Activated CD4-positive, alpha-beta T cell treated with anti-CD3 and anti-CD28 coated beads, Interleukin-2, amount 10 ng/mL, durations not matched to agents 24 days and 14 days (primary cell): ENCODE measurements at regions not wholly inside any gene's neighbourhood (a gene's known extent, or its start where the extent isn't known, plus 50 kb on each side); places are given as distances from the start of the nearest gene placed in this dataset.

Source experiments
- DNase-seq: peaks from one replicate; pipeline ENCODE4 v3.0.0; 2022
- H3K27ac Mint-ChIP-seq: one replicate; pipeline ENCODE4 v1.8.0; 2022; ENCODE audit warnings: mild to moderate bottlenecking, mixed read lengths
- H3K27me3 Mint-ChIP-seq: one replicate; pipeline ENCODE4 v1.8.0; 2022; ENCODE audit warnings: mixed read lengths
- H3K36me3 Mint-ChIP-seq: one replicate; pipeline ENCODE4 v1.8.0; 2022; ENCODE audit warnings: low read depth, mild to moderate bottlenecking, mixed read lengths
- H3K4me1 Mint-ChIP-seq: one replicate; pipeline ENCODE4 v1.8.0; 2021; ENCODE audit warnings: mixed read lengths
- H3K4me3 Mint-ChIP-seq: one replicate; pipeline ENCODE4 v1.8.0; 2022; ENCODE audit warnings: mild to moderate bottlenecking, moderate library complexity, mixed read lengths
- H3K9me3 Mint-ChIP-seq: one replicate; pipeline ENCODE4 v1.8.0; 2021; ENCODE audit warnings: mixed read lengths
- intact Hi-C: fragments of 100-400 bp; cut with micrococcal nuclease; formaldehyde crosslinking; loops from one replicate; pipeline ENCODE4 v1.15.1; 2023

DNA sequence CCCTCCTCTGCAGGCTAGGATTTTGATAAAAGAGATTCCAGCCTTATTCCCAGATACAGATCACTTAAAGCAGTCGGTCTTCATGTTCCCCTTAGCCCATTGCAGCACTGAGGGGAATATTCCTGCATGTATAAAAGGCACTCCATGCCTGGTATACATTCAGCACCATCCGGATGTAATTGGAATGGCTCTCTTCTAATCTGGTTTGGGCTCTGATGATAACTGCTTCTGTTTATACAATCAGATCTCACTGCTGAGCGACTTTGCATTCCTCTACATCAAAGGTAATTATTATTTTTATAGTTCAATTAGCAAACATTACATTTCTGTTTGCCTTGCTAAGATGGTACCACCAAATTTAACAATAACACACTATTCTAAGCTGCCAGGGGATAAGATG, 746.9 kb upstream of the CELF4 start:
- Mint-ChIP-seq H3K27ac (no peak overlapping the region), H3K4me1 (no peaks in the 10 kb centered on the region), H3K27me3 (no peaks in the 10 kb centered on the region), H3K4me3 (no peak overlapping the region), H3K36me3 (no peaks in the 10 kb centered on the region), H3K9me3 (peaks cover 5% of the 10 kb centered on the region)
- intact Hi-C loops = no loop called here
- DNase-seq = no peak

DNA sequence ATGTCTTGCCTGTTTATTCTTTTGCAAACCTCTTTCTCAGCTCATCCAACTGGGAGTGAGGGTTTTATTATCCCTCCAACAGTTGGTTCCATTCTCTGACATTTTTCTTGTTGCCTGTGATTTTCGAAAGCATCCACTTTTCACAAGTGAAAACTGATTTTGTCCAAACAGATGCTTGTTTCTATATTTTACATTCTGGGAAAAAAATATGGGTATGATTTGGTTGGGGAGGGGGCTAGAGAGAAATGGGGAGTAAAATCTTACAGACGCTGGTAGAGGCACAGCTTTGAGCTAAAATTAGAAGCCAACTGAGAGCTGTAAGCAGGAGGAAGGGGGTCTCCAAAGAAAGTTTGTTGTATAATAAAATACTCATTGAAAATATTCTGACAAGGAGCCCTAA, 745.3 kb upstream of the CELF4 start:
- Mint-ChIP-seq H3K9me3 (peaks cover 5% of the 10 kb centered on the region), H3K27ac (no peak overlapping the region), H3K4me3 (no peak overlapping the region), H3K4me1 (no peaks in the 10 kb centered on the region), H3K36me3 (no peaks in the 10 kb centered on the region), H3K27me3 (no peaks in the 10 kb centered on the region)
- intact Hi-C loops = no loop called here
- no peak for DNase-seq

DNA sequence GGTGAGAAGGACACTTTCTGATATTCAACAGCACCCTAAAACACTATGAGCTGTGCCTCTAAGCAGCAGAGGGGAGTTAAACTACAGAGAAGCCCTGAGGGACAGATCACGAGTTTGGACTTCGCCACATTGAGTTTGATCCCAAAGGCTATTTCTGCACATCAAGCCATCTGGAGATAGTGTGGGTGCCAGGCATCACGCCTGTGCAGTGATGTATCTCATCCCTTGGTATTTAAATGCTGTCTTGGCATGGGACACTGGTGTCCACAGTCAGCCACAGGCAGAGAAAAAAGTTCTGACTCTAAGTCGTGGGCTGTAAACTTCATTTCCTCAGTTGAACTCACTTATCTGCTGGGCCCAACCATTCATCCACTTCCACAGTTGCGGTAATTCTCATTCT, 742.3 kb upstream of the CELF4 start:
- Mint-ChIP-seq H3K9me3 (no peaks in the 10 kb centered on the region), H3K4me1 (no peaks in the 10 kb centered on the region), H3K4me3 (no peak overlapping the region), H3K36me3 (no peaks in the 10 kb centered on the region), H3K27ac (no peak overlapping the region), H3K27me3 (no peaks in the 10 kb centered on the region)
- intact Hi-C loops = no loop called here
- DNase-seq = no peak

DNA sequence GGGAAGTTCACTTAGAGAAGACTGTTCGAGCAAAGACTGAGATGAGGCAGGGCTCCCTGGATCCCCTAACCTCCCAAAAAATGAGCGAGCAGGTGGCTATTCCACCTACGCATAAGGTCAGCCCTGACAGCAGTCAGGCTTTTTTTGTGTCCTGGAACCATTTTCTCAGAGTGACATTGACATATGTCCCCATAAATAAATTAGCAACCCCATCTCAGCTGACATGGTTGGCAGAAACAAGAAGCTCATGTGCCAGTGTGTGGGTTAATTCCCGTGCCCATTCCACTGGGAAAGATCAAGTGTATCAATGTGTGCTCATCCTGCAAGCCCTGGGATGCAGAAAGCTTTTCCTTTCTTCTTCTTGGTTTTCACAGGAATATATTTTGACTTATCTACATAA, 740.4 kb upstream of the CELF4 start:
- DNase-seq = no peak
- no peak overlapping the region for H3K4me3 Mint-ChIP-seq
- H3K9me3 Mint-ChIP-seq = no peaks in the 10 kb centered on the region
- H3K27ac Mint-ChIP-seq = no peak overlapping the region
- no peaks in the 10 kb centered on the region for H3K36me3 Mint-ChIP-seq
- no peaks in the 10 kb centered on the region for H3K27me3 Mint-ChIP-seq
- intact Hi-C loops = no loop called here
- no peaks in the 10 kb centered on the region for H3K4me1 Mint-ChIP-seq

DNA sequence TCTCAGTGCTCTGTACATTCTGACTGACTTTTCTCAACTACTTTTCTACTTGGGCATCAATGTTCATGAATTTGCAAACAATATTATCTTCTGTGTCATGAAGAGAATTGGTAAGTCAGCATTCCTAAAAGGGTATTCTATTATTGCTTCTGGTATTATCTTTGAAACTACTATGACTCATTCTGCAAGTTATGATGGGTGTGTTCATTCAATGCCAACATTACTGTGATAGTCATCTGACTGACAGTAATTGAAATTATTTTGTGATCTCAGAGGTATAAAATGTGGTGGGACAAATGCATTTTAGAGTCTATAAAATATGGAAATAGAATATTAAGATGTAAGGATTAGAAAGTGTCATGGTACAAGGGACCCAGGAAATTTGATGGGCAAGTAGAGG, 736.0 kb upstream of the CELF4 start:
- intact Hi-C loops = no loop called here
- Mint-ChIP-seq H3K9me3 (no peaks in the 10 kb centered on the region), H3K4me3 (no peak overlapping the region), H3K27ac (no peak overlapping the region), H3K36me3 (no peaks in the 10 kb centered on the region), H3K4me1 (no peaks in the 10 kb centered on the region), H3K27me3 (no peaks in the 10 kb centered on the region)
- no peak for DNase-seq

DNA sequence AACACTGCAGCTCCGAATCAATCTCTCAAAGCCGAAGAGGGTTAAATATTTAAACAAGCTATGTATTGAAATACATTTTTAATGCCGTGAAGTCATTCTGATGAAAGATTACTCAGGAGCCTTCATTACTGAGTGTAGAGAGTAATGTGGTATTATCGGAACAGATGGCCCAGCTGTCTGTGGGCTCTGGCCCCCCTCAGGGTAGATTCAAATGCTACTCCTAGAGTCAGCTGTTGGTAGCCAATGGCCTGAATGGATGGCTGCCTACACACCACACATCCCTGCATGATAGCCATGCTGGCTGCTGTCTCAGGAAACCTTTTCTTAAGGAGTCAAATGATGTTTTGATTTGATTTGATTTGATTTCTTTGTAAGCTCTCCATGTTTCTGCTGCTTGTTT, 732.3 kb upstream of the CELF4 start:
- no peak overlapping the region for H3K4me3 Mint-ChIP-seq
- no peaks in the 10 kb centered on the region for H3K9me3 Mint-ChIP-seq
- intact Hi-C loops = no loop called here
- no peak overlapping the region for H3K27ac Mint-ChIP-seq
- H3K27me3 Mint-ChIP-seq = no peaks in the 10 kb centered on the region
- H3K36me3 Mint-ChIP-seq = no peaks in the 10 kb centered on the region
- no peak for DNase-seq
- no peaks in the 10 kb centered on the region for H3K4me1 Mint-ChIP-seq

DNA sequence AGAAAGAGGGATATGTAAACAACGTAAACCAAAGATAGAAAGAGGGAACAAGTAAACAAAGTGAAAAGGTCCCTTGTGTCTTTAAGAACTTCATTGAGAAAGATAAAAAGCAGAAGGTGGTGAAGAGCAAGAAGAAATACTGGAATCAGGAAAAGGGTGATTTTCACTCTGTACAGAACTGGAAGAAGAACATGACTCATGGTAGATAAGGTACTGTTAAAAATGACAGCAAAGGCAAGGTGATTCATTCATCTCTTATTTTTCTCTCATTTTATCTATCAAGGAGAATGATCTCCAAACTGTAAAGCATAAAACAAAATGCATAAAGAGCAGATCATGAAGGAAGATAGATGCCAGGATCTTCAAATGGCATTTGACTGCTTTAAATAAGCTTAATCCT, 724.6 kb upstream of the CELF4 start:
- Mint-ChIP-seq H3K9me3 (no peaks in the 10 kb centered on the region), H3K4me3 (no peak overlapping the region), H3K36me3 (no peaks in the 10 kb centered on the region), H3K27ac (no peak overlapping the region), H3K27me3 (no peaks in the 10 kb centered on the region), H3K4me1 (no peaks in the 10 kb centered on the region)
- intact Hi-C loops = no loop called here
- DNase-seq = no peak

DNA sequence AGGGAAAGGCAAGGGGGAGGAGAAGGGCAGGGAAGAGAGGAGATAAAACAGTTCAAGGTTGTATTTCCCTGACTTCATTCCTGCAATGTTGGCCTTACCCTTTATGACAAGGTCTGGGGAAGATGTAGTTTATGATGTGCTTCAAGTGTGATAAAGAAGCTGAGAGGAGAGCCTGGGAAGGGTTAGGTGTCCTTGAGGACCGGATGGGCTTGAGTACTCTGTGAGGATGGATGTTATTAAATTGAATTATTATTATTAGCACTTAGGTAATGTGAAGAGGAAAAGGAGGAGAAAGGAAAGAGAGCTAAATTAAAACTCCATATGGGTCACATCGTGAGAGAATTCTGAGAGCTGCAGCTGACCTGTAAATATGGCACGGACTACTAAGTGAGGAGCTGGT, 719.4 kb upstream of the CELF4 start:
- H3K9me3 Mint-ChIP-seq = no peaks in the 10 kb centered on the region
- H3K4me3 Mint-ChIP-seq = no peak overlapping the region
- intact Hi-C loops = no loop called here
- DNase-seq = no peak
- no peaks in the 10 kb centered on the region for H3K36me3 Mint-ChIP-seq
- no peak overlapping the region for H3K27ac Mint-ChIP-seq
- no peaks in the 10 kb centered on the region for H3K4me1 Mint-ChIP-seq
- H3K27me3 Mint-ChIP-seq = no peaks in the 10 kb centered on the region

DNA sequence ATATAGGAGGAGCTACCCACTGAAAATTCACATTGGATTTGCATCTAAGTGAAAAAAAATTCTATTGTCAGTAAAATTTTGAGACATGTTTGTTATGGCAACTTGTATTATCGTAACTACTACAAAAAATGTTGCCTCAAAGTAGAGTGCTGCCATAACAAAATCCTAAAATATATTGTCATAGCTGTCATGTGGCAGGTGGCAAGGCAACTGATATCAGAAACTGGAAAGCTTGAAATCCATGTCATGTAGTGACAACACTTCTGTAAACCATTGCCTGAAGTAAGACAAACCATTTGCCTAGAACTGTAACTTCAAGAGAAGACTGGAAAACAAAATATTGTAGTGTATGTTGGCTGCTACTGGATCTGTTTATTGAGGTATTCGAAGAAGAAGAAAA, 697.5 kb upstream of the CELF4 start:
- Mint-ChIP-seq H3K27ac (no peak overlapping the region), H3K27me3 (no peaks in the 10 kb centered on the region), H3K36me3 (no peaks in the 10 kb centered on the region), H3K4me1 (no peaks in the 10 kb centered on the region), H3K9me3 (no peaks in the 10 kb centered on the region), H3K4me3 (no peak overlapping the region)
- intact Hi-C loops = no loop called here
- DNase-seq = no peak

DNA sequence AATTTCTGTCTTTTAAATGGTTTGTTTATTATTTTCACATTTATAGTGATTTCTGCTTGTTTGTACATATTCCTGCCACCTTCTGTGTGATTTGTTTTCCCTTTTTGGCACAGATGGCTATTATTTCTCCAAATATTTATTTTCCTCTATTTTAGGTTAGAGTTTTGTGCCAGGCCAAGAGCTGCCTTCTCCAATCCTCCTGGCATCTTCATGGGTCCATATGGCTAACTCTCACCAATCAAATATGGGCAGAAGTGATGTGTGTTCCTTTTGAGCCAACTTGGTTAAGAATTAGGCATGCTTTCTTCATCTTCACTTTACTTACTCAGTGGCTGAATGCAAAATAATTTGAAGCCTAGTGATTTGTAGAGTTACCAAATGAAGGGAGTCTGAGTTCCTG, 697.1 kb upstream of the CELF4 start:
- Mint-ChIP-seq H3K9me3 (no peaks in the 10 kb centered on the region), H3K36me3 (no peaks in the 10 kb centered on the region), H3K27ac (no peak overlapping the region), H3K4me1 (no peaks in the 10 kb centered on the region), H3K27me3 (no peaks in the 10 kb centered on the region), H3K4me3 (no peak overlapping the region)
- intact Hi-C loops = no loop called here
- DNase-seq = no peak

DNA sequence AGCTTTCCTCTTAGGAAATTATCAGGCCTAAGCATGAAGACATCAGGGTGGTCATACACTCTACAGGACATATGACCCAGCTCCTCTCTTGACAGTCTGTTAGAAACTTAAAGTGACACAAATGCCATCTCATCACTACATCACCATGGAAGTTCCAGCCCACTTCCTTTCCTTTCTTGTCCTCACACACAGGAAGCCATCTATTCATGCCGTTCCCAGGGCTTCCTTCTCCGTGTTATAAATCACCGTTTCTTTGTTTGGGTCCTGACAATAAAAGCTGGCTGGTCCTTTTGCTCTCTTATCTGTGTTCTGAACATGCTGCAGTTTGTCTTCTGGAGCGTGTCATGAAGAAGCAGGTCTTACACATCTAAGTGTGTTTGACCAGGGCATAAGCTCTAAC, 692.1 kb upstream of the CELF4 start:
- Mint-ChIP-seq H3K4me1 (no peaks in the 10 kb centered on the region), H3K4me3 (no peak overlapping the region), H3K27ac (no peak overlapping the region), H3K27me3 (no peaks in the 10 kb centered on the region), H3K9me3 (peaks cover 4% of the 10 kb centered on the region), H3K36me3 (no peaks in the 10 kb centered on the region)
- DNase-seq = no peak
- intact Hi-C loops = no loop called here

DNA sequence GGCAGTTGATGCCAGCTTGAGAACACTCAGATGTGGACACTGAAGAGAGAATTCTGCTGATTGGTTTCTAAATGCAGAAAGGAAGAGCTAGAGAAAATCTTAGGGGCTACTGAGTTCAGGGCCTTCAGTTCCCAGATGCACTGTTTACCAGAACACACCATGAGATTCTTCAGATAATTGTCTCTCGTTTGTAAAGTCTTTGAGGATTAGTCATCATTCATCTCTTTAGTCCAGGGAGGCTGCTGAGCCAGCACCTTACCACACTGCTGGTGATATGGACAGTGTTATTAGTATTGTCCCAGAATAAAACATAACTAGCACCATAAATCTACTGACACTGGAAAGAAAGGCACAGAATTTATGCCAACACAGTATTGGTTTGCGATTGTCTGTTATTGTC, 690.8 kb upstream of the CELF4 start:
- Mint-ChIP-seq H3K4me3 (no peak overlapping the region), H3K27me3 (no peaks in the 10 kb centered on the region), H3K27ac (no peak overlapping the region)

DNA sequence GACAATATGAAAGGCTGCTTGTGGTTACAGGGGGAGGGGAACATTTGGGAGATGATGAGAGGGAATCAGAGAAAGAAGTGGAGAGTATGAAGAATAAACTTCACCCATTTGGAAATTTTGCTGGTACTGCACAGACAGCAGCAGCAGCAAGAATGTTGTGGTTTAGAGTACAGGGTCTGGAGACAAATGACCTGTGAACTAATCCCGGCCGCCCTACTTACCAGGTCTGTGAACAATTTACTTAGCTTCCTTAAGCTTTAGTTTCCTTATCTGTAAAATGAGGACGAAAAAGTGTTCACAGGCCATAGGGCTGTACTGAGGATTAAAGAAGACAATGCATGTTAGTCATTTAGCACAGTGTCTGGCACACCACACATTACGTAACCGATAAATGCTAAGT, 685.4 kb upstream of the CELF4 start:
- no peaks in the 10 kb centered on the region for H3K9me3 Mint-ChIP-seq
- intact Hi-C loops = no loop called here

More for the DNA sequence above, 690.8 kb upstream of the CELF4 start:
- Mint-ChIP-seq H3K9me3 (peaks cover 4% of the 10 kb centered on the region), H3K36me3 (no peaks in the 10 kb centered on the region), H3K4me1 (no peaks in the 10 kb centered on the region)
- no peak for DNase-seq
- intact Hi-C loops = no loop called here

DNA sequence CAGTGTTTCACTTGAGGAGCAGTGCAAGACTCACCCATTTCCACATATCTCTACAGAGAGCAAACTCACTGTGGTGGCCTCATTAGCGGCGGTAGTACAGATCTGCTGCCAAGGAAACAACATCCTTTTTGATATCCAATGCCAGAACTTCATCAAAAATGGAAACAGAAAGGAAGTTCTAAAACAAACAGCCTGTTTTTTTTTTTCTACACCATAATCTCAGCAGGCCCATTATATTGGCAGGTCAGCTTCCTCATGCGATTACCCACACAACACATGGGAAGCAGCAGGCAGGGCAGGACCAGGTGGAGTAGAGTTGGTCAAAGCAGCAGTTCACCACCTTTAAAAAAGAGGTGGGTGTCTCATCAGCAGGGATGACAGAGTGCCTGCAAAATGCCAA, 678.9 kb upstream of the CELF4 start:
- Mint-ChIP-seq H3K4me1 (no peaks in the 10 kb centered on the region), H3K36me3 (no peaks in the 10 kb centered on the region), H3K27me3 (no peaks in the 10 kb centered on the region), H3K4me3 (no peak overlapping the region), H3K9me3 (no peaks in the 10 kb centered on the region), H3K27ac (no peak overlapping the region)
- no peak for DNase-seq
- intact Hi-C loops = no loop called here

More for the DNA sequence above, 685.4 kb upstream of the CELF4 start:
- Mint-ChIP-seq H3K4me1 (no peaks in the 10 kb centered on the region), H3K27me3 (no peaks in the 10 kb centered on the region), H3K36me3 (no peaks in the 10 kb centered on the region), H3K4me3 (no peak overlapping the region), H3K27ac (no peak overlapping the region)
- no peak for DNase-seq

DNA sequence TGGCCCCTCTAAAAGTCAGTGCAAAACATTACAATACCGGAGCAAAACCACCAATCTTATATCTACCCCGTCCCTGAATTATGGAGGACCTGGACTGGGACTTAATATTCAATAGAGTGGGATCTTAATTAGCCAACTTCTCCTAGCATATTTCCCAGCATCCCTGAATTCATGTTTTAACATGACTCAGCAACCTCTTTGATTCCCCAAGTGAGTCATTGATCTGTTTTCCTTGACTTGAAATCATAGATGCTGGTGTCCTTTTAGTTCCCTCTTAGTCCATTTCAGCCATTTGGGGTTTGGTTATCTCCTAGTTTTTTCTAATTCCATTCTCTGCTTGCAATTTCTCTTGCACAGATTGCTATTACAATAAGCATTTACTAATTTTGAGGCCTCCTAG, 677.7 kb upstream of the CELF4 start:
- Mint-ChIP-seq H3K9me3 (no peaks in the 10 kb centered on the region), H3K36me3 (no peaks in the 10 kb centered on the region), H3K27ac (no peak overlapping the region), H3K4me1 (no peaks in the 10 kb centered on the region), H3K27me3 (no peaks in the 10 kb centered on the region), H3K4me3 (no peak overlapping the region)
- no peak for DNase-seq
- intact Hi-C loops = no loop called here

DNA sequence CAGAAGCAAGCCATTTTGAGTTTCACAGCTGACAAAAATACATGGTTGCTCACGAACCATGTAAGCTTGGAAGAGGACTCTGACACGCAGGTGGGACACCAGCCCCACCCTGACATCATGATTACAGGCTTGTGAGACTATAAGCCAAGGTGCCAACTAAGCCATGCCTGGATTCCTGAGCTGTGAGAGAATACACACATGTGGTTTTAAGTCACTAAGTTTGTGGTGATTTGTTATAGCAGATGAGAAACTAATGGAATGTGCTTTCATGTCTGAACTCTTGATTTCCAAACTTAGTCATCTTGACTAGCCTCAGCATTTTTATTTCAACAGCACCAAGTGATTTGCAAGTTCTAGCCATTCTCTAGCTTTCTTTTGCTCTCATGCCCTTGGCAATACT, 676.1 kb upstream of the CELF4 start:
- H3K9me3 Mint-ChIP-seq = no peaks in the 10 kb centered on the region
- DNase-seq = no peak
- H3K27ac Mint-ChIP-seq = no peak overlapping the region
- H3K36me3 Mint-ChIP-seq = no peaks in the 10 kb centered on the region
- intact Hi-C loops = no loop called here
- H3K4me1 Mint-ChIP-seq = no peaks in the 10 kb centered on the region
- no peak overlapping the region for H3K4me3 Mint-ChIP-seq
- H3K27me3 Mint-ChIP-seq = no peaks in the 10 kb centered on the region
